AG09309 (cell line): ENCODE measurements at regions not wholly inside any gene's neighbourhood (a gene's known extent, or its start where the extent isn't known, plus 50 kb on each side); places are given as distances from the start of the nearest gene placed in this dataset.

Source experiments
- DNase-seq: peaks from one replicate; pipeline ENCODE4 v3.0.0-alpha.2; 2010; ENCODE audit warnings: low read depth
- H3K4me3 ChIP-seq: 2 replicates; pipeline ENCODE4 v1.5.1; 2011; ENCODE audit warnings: mild to moderate bottlenecking, low read depth, low read length, moderate library complexity; ENCODE audit not compliant: control insufficient read depth
- TF ChIP-seq, protein P1 (sequence below): IDR thresholded peaks from 2 replicates; pipeline ENCODE4 v1.5.1; 2011; ENCODE audit warnings: mild to moderate bottlenecking, low read depth, low read length, inconsistent platforms; ENCODE audit not compliant: insufficient read depth, control insufficient read depth; ENCODE audit errors: missing control alignments

- H3K4me3 ChIP-seq = no peak overlapping the region
- TF ChIP-seq, protein P1, sequence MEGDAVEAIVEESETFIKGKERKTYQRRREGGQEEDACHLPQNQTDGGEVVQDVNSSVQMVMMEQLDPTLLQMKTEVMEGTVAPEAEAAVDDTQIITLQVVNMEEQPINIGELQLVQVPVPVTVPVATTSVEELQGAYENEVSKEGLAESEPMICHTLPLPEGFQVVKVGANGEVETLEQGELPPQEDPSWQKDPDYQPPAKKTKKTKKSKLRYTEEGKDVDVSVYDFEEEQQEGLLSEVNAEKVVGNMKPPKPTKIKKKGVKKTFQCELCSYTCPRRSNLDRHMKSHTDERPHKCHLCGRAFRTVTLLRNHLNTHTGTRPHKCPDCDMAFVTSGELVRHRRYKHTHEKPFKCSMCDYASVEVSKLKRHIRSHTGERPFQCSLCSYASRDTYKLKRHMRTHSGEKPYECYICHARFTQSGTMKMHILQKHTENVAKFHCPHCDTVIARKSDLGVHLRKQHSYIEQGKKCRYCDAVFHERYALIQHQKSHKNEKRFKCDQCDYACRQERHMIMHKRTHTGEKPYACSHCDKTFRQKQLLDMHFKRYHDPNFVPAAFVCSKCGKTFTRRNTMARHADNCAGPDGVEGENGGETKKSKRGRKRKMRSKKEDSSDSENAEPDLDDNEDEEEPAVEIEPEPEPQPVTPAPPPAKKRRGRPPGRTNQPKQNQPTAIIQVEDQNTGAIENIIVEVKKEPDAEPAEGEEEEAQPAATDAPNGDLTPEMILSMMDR = no peak
- no peak for DNase-seq
These were observed 355.7 kb downstream of the LRRC70 start for GRCh38 chr5:62934319-62934718.

DNA sequence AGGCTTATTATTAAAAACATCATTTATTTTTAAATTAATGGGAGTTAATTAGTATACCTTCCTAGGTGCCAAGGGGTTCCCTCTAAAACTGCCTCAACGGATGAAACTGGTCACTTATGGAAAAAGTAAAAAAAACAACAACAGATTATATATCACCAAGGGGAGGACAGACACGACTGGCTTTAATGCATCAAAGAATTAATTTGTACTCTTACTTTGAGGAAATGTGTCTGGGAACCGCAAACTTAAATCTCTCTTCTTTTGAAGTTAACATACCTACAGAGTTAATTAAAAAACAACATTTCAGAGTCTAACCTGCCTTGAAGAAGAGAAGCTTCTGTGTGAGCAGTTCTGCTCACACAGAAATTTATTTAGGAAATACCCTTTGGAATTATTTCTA, 354.6 kb downstream of the LRRC70 start:
- no peak for DNase-seq
- TF ChIP-seq, protein P1 = no peak
- H3K4me3 ChIP-seq = no peak overlapping the region

DNA sequence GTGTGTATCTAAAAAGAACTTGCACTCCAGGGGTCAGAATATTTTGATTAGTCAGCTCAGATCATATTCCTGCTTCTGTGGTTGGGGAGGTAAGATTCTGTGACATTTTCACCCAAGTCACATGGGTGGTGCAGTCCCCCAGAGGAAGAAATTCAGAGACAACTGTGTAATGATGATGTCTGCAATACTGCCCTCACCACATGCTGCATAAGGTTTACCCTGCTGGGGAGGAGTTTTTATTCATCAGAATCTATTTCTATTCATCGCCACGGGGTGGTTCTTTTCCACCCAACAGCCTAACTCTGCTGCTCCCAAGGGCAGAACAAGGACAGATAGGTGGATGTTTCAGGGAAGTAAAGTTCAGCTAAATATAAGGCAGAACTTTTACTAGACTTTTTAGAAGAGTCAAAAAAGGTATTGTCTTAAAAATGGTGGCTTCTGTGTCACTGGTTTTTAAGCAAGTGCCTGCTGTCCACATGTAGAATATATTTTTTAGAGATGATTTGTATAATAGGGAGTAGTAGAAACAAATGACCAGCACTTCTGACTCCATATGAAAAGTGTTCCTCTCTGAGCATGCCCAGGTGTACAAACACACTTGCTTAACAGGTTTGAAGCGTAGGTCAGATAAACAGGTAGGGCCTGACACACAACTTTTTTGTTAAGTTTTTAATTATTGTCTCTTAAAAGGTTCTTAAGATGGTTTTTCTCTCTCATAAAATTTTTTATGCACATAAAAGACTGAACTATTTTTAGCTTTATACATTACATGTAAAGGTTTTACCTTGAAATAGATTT, 352.7 kb downstream of the LRRC70 start:
- TF ChIP-seq, protein P1 = no peak
- DNase-seq = no peak
- H3K4me3 ChIP-seq = no peak overlapping the region

DNA sequence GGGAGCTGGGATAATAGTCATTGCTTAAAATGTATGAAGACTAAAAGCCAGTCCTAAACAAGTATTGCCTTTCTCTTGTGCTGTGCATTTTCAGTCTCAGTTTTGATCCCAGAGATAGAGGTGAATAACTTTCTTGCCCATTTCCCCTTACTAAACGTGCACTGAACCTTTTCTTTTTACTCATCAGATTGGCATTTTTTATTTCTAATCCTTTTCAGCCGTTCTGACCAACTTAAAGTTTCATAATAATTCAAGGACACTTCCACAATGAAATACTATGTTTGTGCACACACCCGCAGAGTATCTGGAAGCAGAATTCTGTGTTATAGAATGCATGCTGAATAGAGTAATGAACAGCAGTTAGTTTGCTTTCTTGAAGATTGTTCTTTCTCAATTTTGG, 343.6 kb downstream of the LRRC70 start:
- TF ChIP-seq, protein P1 = no peak
- H3K4me3 ChIP-seq = no peak overlapping the region
- DNase-seq = no peak

DNA sequence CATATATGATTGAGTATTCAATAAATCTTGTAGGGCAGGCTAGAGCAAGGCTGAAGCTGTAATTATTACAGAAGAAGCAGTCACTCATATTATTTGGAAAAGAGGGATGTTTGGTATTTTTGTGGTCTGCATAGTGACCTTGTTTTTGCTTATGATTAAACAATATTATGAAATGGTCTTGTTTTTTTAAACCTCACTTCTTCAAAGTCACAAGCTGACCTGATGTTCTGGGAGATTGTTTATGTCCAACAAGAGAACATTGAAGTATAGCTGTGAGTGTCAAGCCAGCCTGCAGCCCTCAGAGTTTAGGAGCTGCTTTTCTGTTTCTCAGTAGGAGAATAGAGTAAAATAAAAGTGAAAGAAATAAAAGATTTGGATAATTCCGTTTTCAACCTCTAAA, 342.2 kb downstream of the LRRC70 start:
- TF ChIP-seq, protein P1 = no peak
- no peak for DNase-seq
- no peak overlapping the region for H3K4me3 ChIP-seq

DNA sequence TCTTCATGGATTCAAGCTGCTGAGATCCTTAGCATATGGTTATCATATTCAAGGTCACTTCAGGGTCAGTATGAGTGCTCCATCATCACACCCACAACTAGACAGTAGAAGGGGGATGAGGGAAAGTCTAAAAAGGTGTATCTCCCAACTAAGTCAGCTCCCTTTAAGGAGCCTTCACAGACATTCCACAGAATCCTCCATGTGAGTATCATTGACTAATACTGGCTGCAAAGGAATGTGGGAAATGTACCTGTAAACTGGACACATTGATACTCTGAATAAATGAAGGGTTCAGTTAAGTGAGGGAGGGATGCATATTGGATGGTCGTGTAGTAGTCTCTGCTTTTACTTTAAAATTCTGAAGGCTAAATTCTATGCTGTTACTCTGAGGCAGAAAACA, 330.7 kb downstream of the LRRC70 start:
- no peak overlapping the region for H3K4me3 ChIP-seq
- no peak for DNase-seq
- TF ChIP-seq, protein P1 = no peak
